GM21360 (cell line): ENCODE measurements at regions not wholly inside any gene's neighbourhood (a gene's known extent, or its start where the extent isn't known, plus 50 kb on each side); places are given as distances from the start of the nearest gene placed in this dataset.

Source experiments
- ATAC-seq: cut with Tn5 transposase; IDR thresholded peaks from one replicate; pipeline ENCODE4 v1.9.1; 2021; ENCODE audit warnings: mild to moderate bottlenecking, moderate library complexity; ENCODE audit not compliant: unreplicated experiment

- no peak for ATAC-seq
Observed at GRCh38 chr12:87119713-87120112, 863.5 kb upstream of the MGAT4C start.

- no peak for ATAC-seq
Observed at GRCh38 chr12:87117526-87117925, 861.3 kb upstream of the MGAT4C start.

GRCh38 chr12:87116780-87117179, 860.6 kb upstream of the MGAT4C start:
- ATAC-seq: no peak

GRCh38 chr12:87112571-87113345, 856.6 kb upstream of the MGAT4C start:
- no peak for ATAC-seq

GRCh38 chr12:87107766-87108165, 851.6 kb upstream of the MGAT4C start:
- ATAC-seq: no peak

GRCh38 chr12:87107270-87107669, 851.1 kb upstream of the MGAT4C start:
- no peak for ATAC-seq

GRCh38 chr12:87096082-87096585, 839.9 kb upstream of the MGAT4C start:
- ATAC-seq: no peak

GRCh38 chr12:87094356-87094755, 838.2 kb upstream of the MGAT4C start:
- no peak for ATAC-seq

GRCh38 chr12:87092421-87092820, 836.2 kb upstream of the MGAT4C start:
- no peak for ATAC-seq

- no peak for ATAC-seq
Observed at GRCh38 chr12:87086118-87086891, 830.1 kb upstream of the MGAT4C start.

- no peak for ATAC-seq
Observed at GRCh38 chr12:87085286-87085685, 829.1 kb upstream of the MGAT4C start.

- no peak for ATAC-seq
Observed at GRCh38 chr12:87082756-87083155, 826.6 kb upstream of the MGAT4C start.

- ATAC-seq: no peak
Observed at GRCh38 chr12:87074781-87075180, 818.6 kb upstream of the MGAT4C start.

GRCh38 chr12:87066326-87066725, 810.1 kb upstream of the MGAT4C start:
- ATAC-seq: no peak

GRCh38 chr12:87059231-87059630, 803.0 kb upstream of the MGAT4C start:
- ATAC-seq: no peak

GRCh38 chr12:87054226-87054625, 798.0 kb upstream of the MGAT4C start:
- no peak for ATAC-seq

- ATAC-seq: no peak
Observed at GRCh38 chr12:87051621-87052020, 795.4 kb upstream of the MGAT4C start.

GRCh38 chr12:87047691-87048090, 791.5 kb upstream of the MGAT4C start:
- no peak for ATAC-seq

GRCh38 chr12:87039536-87039935, 783.3 kb upstream of the MGAT4C start:
- no peak for ATAC-seq

GRCh38 chr12:87038098-87038497, 781.9 kb upstream of the MGAT4C start:
- no peak for ATAC-seq

- no peak for ATAC-seq
Observed at GRCh38 chr12:87025976-87026375, 769.8 kb upstream of the MGAT4C start.

- no peak for ATAC-seq
Observed at GRCh38 chr12:87021400-87021799, 765.2 kb upstream of the MGAT4C start.
